Testis (tissue), 2 donors: ENCODE measurements at regions not wholly inside any gene's neighbourhood (a gene's known extent, or its start where the extent isn't known, plus 50 kb on each side); places are given as distances from the start of the nearest gene placed in this dataset.
A peak's percentile ranks its signal among the peaks of the same experiment; 100 is the strongest.
"Not testable (repeated sequence)": the region's sequence is repeated elsewhere in the genome, so short reads cannot be mapped to it uniquely, and the experiment has no call there.

Experiments used
- DNase-seq: peaks from one replicate; pipeline ENCODE4 v3.0.0-alpha.2; 2019
- H3K27ac ChIP-seq, 2 donors: fragments of 200-600 bp; sonication (generic); one replicate each; pipeline ENCODE4 v1.5.1; 2019
- H3K27me3 ChIP-seq: fragments of 200-600 bp; sonication (generic); one replicate; pipeline ENCODE4 v1.5.1; 2019
- H3K36me3 ChIP-seq: fragments of 200-600 bp; sonication (generic); one replicate; pipeline ENCODE4 v1.5.1; 2017; ENCODE audit warnings: low read depth; ENCODE audit errors: missing control alignments
- H3K4me1 ChIP-seq: fragments of 200-600 bp; sonication (generic); one replicate; pipeline ENCODE4 v1.5.1; 2019
- H3K4me3 ChIP-seq, 2 donors: fragments of 200-600 bp; sonication (generic); one replicate each; pipeline ENCODE4 v1.5.1; 2017 to 2019
- H3K9me3 ChIP-seq: fragments of 200-600 bp; sonication (generic); one replicate; pipeline ENCODE4 v1.5.1; 2017
- CTCF ChIP-seq, 3 experiments: fragments of 450-650 bp in 2 of 3; fragments of 200-600 bp in 1 of 3; sonication (generic) in 1 of 3; IDR thresholded peaks; one replicate each; pipeline ENCODE4 v1.5.1; 2016 to 2019; ENCODE audit warnings: antibody characterized with exemption in 3 of 3, mild to moderate bottlenecking in 2 of 3, moderate library complexity in 1 of 3
- POLR2A ChIP-seq: fragments of 450-650 bp; IDR thresholded peaks from one replicate; pipeline ENCODE4 v1.6.1; 2017; ENCODE audit warnings: antibody characterized with exemption, mild to moderate bottlenecking, moderate library complexity
- WGBS, 2 donors: methylation state at CpG; one replicate each; pipeline ENCODE4 v1.1.5; 2018; 5-methylcytosine and 5-hydroxymethylcytosine counted together
- intact Hi-C: fragments of 100-400 bp; cut with DNase I; formaldehyde crosslinking; loops from one replicate; pipeline ENCODE4 v1.15.1; 2023; ENCODE audit warnings: low total_unique reads

DNA sequence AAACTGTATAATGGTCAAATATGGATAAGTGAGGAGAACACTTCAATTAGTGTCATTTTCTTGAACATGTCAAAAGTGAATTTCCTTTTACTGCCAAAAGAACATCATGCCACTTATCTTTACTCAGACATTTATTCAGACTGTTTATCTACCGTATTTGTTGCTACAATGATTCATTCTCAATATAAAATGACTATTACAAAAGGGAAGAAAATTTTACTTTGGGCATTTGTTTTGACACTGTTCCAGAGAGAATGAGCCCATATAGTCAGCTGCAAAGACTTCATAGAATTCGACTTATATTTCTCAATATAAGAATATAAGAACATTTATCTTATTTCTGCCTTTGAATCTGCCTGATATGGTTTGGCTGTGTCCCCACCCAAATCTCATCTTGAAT is 1699.1 kb downstream of the BRINP3 start:
- Histone ChIP-seq H3K4me1 (no peaks in the 10 kb centered on the region), H3K4me3 (no peak overlapping the region), H3K36me3 (no peaks in the 10 kb centered on the region), H3K9me3 (no peaks in the 10 kb centered on the region), H3K27ac (no peak overlapping the region), H3K27me3 (no peaks in the 10 kb centered on the region)
- TF ChIP-seq CTCF (IDR thresholded peaks at IDR 0.05) (no peak), POLR2A (no peak)
- intact Hi-C loops = no loop called here
- no peak for DNase-seq
- 21 to 26% methylated on average over 2 of the region's 2 CpGs for WGBS, 2 donors

DNA sequence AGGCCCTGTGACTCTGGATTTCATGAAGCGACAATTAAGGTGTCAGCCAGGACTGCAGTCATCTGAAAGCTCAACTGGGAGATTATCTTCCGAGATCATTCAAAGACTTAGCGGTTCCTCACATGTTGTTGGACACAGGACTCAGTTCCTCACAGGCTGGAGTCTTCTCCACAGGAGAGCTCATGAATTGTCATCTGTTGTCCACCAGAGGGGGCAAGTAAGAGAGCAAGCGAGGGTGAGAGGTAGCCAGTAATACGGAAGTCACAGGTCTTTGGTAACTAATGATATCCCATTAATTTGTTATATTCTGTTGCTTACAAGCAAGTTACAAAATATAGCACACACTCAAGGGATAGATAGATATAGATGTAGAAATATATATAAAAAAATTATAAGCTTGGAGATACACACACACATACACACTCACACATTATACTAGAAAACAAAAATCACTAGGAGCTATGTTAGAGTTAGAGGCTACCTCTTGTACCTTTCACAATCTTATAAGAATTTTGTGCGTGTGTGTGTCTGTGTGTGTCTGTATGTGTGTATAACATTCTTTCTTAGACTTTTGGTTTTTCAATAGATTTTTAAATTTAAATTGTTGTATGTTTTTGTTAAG is 1695.3 kb downstream of the BRINP3 start:
- Histone ChIP-seq H3K27me3 (no peaks in the 10 kb centered on the region), H3K4me3 (no peak overlapping the region), H3K36me3 (no peaks in the 10 kb centered on the region), H3K9me3 (no peaks in the 10 kb centered on the region), H3K27ac (no peak overlapping the region), H3K4me1 (no peaks in the 10 kb centered on the region)
- peak; percentile 49 for DNase-seq
- TF ChIP-seq POLR2A = no peak
- peak in 2 of 3 experiments; percentile 32 to 49 for TF ChIP-seq CTCF (IDR thresholded peaks at IDR 0.05)
- WGBS, 2 donors = 49 to 55% methylated on average over 6 of the region's 6 CpGs
- intact Hi-C loops = no loop called here

- Histone ChIP-seq H3K36me3 (no peaks in the 10 kb centered on the region), H3K4me3 (no peak overlapping the region), H3K27ac (no peak overlapping the region), H3K27me3 (no peaks in the 10 kb centered on the region), H3K4me1 (no peaks in the 10 kb centered on the region), H3K9me3 (no peaks in the 10 kb centered on the region)
- no peak for TF ChIP-seq CTCF (IDR thresholded peaks at IDR 0.05)
- no peak for TF ChIP-seq POLR2A
- intact Hi-C loops = no loop called here
- no peak for DNase-seq
These were observed 1682.7 kb downstream of the BRINP3 start for GRCh38 chr1:188794969-188795368.

DNA sequence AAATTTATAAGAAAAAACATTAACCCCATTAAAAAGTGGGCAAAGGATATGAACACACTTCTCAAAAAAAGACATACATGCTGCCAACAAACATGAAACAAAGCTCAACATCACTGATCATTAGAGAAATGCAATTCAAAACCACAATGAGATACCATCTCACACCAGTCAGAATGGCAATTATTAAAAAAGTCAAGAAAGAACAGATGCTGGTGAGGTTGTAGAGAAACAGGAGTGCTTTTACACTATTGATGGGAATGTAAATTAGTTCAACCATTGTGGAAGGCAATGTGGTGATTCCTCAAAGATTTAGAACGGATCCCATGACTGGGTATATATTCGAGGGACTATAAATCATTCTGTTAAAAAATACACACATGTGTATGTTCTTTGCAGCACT is 1665.5 kb downstream of the BRINP3 start:
- H3K27me3 ChIP-seq, DNase-seq, intact Hi-C loops, H3K4me1 ChIP-seq, H3K4me3 ChIP-seq, H3K27ac ChIP-seq, H3K9me3 ChIP-seq, H3K36me3 ChIP-seq: not testable (repeated sequence)
- WGBS, 2 donors = 63 to 84% methylated on average over 2 of the region's 2 CpGs

DNA sequence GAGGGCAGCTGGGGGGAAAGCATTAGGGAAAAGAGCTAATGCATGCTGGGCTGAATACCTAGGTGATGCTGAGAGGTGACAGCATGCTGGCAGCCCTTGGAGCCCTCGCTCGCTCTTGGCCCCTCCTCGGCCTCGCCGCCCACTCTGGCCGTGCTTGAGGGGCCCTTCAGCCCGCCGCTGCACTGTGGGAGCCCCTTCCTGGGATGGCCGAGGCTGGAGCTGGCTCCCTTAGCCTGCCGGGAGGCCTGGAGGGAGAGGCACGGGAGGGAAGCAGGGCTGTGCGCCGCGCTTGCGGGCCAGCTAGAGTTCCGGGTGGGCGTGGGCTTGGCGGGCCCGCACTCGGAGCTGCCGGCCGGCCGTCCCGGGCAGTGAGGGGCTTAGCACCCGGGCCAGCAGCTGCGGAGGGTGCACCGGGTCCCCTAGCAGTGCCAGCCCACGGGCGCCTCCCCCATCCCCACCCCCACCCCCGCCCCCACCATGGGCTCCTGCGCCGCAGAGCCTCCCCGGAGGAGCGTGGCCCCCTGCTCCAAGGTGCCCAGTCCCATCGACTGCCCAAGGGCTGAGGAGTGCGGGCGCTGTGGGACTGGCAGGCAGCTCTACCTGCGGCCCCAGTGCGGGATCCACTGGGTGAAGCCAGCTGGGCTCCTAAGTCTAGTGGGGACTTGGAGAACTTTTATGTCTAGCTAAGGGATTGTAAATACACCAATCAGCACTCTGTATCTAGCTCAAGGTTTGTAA is 1664.7 kb downstream of the BRINP3 start:
- DNase-seq, H3K27ac ChIP-seq, H3K36me3 ChIP-seq, H3K4me1 ChIP-seq, intact Hi-C loops, H3K27me3 ChIP-seq, H3K9me3 ChIP-seq: not testable (repeated sequence)
- 85% methylated on average over 39 of the region's 39 CpGs; no CpG with 5 or more reads in 1 of the 2 donors for whole genome bisulfite sequencing, 2 donors
- peak overlapping the region in 1 of 2 donors; percentile 47 for H3K4me3 ChIP-seq

DNA sequence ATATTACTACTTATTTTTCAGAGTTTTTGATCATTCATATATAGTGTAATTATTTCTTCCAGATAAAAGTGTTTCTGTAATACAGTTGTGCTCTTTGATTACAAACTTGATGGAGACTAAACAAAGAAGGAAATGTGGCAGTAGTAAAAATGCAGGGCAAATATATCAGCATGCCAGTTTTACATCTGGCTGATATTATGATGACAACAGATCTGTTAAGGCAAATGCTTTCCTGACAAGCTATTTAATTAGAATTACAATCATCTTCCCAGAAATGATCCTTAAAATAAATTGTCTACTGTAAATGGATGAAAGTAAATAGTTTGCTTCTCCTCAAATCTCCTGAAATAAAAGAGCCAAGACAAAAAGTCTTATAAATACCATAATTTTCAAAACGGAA is 1659.8 kb downstream of the BRINP3 start:
- DNase-seq = no peak
- Histone ChIP-seq H3K9me3 (no peaks in the 10 kb centered on the region), H3K4me3 (no peak overlapping the region), H3K36me3 (no peaks in the 10 kb centered on the region), H3K27ac (no peak overlapping the region), H3K27me3 (no peaks in the 10 kb centered on the region), H3K4me1 (no peaks in the 10 kb centered on the region)
- intact Hi-C loops = no loop called here
- WGBS, 2 donors = 21 to 28% methylated on average over 1 of the region's 1 CpG
- TF ChIP-seq POLR2A (no peak), CTCF (IDR thresholded peaks at IDR 0.05) (no peak)
